Fibroblast of lung (primary cell): ENCODE measurements at regions not wholly inside any gene's neighbourhood (a gene's known extent, or its start where the extent isn't known, plus 50 kb on each side); places are given as distances from the start of the nearest gene placed in this dataset.

Experiments
- DNase-seq, 2 donors: peaks; one replicate each; pipeline versions ENCODE4 v3.0.0 to v3.0.0-alpha.2; 2010; ENCODE audit warnings: low read depth in 2 of 2
- H2AFZ ChIP-seq: 2 replicates; pipeline ENCODE4 v1.5.1; 2012; ENCODE audit warnings: low read length, control low read depth, inconsistent platforms
- H3K27ac ChIP-seq: 2 replicates; pipeline ENCODE4 v1.5.1; 2011; ENCODE audit warnings: low read length, control low read depth; ENCODE audit not compliant: insufficient read depth
- H3K27me3 ChIP-seq: 2 replicates; pipeline ENCODE4 v1.5.1; 2011; ENCODE audit warnings: mild to moderate bottlenecking, low read length; ENCODE audit not compliant: control insufficient read depth, insufficient read depth
- H3K36me3 ChIP-seq: 2 replicates; pipeline ENCODE4 v1.5.1; 2011; ENCODE audit warnings: low read length; ENCODE audit not compliant: control insufficient read depth, insufficient read depth
- H3K4me1 ChIP-seq: 2 replicates; pipeline ENCODE4 v1.5.1; 2011; ENCODE audit warnings: low read length; ENCODE audit not compliant: control insufficient read depth, insufficient read depth; ENCODE audit errors: extremely low read depth
- H3K4me2 ChIP-seq: 2 replicates; pipeline ENCODE4 v1.5.1; 2011; ENCODE audit warnings: low read length, control low read depth; ENCODE audit not compliant: insufficient read depth; ENCODE audit errors: extremely low read depth
- H3K4me3 ChIP-seq, 4 experiments: fragments of 200-600 bp in 1 of 4; sonication (generic) in 1 of 4; replicated peaks in 1 of 4; 2 replicates each; pipeline ENCODE4 v1.5.1; 2011 to 2016; ENCODE audit warnings: low read length in 4 of 4, low read depth in 3 of 4, mild to moderate bottlenecking in 3 of 4, control low read depth in 2 of 4, inconsistent platforms in 1 of 4, mixed read lengths in 1 of 4; ENCODE audit not compliant: insufficient read depth in 1 of 4; ENCODE audit errors: control extremely low read depth in 1 of 4
- H3K79me2 ChIP-seq: 2 replicates; pipeline ENCODE4 v1.5.1; 2012; ENCODE audit warnings: mild to moderate bottlenecking, low read length, inconsistent platforms; ENCODE audit not compliant: control insufficient read depth, insufficient read depth
- H3K9ac ChIP-seq: 2 replicates; pipeline ENCODE4 v1.5.1; 2011; ENCODE audit warnings: mild to moderate bottlenecking, low read length, control low read depth; ENCODE audit not compliant: insufficient read depth
- H3K9me3 ChIP-seq: 2 replicates; pipeline ENCODE4 v1.5.1; 2012; ENCODE audit warnings: low read depth, low read length; ENCODE audit not compliant: control insufficient read depth, insufficient read depth
- H4K20me1 ChIP-seq: 2 replicates; pipeline ENCODE4 v1.5.1; 2011; ENCODE audit warnings: low read length; ENCODE audit not compliant: control insufficient read depth, insufficient read depth; ENCODE audit errors: extremely low read depth
- EZH2 ChIP-seq: IDR thresholded peaks from 2 replicates; pipeline ENCODE4 v1.5.1; 2012; ENCODE audit warnings: low read length, control low read depth, mild to moderate bottlenecking; ENCODE audit errors: missing control alignments
- TF ChIP-seq, protein P1 (sequence below), 2 donors: IDR thresholded peaks in 1 of 2; conservative IDR thresholded peaks in 1 of 2; 1 replicate in 1 of 2; 2 replicates in 1 of 2; pipeline ENCODE4 v1.5.1; 2011 to 2012; ENCODE audit warnings: low read length in 2 of 2, control low read depth in 1 of 2, inconsistent platforms in 1 of 2, low read depth in 1 of 2, mild to moderate bottlenecking in 1 of 2

DNA sequence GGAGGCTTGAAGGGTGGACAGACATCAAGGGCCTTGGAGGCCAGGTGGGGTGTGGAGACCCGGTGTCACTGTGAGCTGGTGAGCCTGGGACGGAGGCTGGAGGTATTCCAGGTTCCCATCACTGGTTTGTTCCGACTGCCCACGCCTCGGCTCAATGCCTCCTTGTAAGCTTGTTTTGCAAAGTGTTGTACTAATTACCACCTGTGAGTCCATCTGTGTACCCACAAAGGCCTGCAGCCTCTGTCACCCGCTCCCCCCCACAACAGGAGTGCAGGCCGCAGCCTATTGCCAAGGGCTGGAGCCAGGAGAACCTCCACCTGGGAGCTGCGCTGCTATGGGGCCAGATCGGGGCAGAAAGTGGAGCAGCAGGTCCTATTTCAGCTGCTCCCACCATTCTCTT lies 521.8 kb upstream of the DPP6 start:
- Histone ChIP-seq H3K36me3 (no peaks in the 10 kb centered on the region), H3K9ac (no peak overlapping the region), H3K4me2 (no peak overlapping the region), H3K79me2 (no peaks in the 10 kb centered on the region), H4K20me1 (no peaks in the 10 kb centered on the region), H3K4me1 (no peaks in the 10 kb centered on the region), H3K9me3 (no peaks in the 10 kb centered on the region), H2AFZ (no peak overlapping the region), H3K27ac (no peak overlapping the region), H3K27me3 (no peaks in the 10 kb centered on the region), H3K4me3 (no peak overlapping the region)
- DNase-seq: no peak
- TF ChIP-seq, protein P1, sequence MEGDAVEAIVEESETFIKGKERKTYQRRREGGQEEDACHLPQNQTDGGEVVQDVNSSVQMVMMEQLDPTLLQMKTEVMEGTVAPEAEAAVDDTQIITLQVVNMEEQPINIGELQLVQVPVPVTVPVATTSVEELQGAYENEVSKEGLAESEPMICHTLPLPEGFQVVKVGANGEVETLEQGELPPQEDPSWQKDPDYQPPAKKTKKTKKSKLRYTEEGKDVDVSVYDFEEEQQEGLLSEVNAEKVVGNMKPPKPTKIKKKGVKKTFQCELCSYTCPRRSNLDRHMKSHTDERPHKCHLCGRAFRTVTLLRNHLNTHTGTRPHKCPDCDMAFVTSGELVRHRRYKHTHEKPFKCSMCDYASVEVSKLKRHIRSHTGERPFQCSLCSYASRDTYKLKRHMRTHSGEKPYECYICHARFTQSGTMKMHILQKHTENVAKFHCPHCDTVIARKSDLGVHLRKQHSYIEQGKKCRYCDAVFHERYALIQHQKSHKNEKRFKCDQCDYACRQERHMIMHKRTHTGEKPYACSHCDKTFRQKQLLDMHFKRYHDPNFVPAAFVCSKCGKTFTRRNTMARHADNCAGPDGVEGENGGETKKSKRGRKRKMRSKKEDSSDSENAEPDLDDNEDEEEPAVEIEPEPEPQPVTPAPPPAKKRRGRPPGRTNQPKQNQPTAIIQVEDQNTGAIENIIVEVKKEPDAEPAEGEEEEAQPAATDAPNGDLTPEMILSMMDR (conservative IDR thresholded peaks at IDR 0.05 in 1 of 2, IDR thresholded peaks at IDR 0.05 in 1 of 2; ENCODE audit: low read depth in 1 of 2, low read length in 2 of 2): no peak
- TF ChIP-seq EZH2: no peak

GRCh38 chr7:153532326-153532725 lies 519.9 kb upstream of the DPP6 start:
- no peak for DNase-seq
- Histone ChIP-seq H3K27ac (no peak overlapping the region), H4K20me1 (no peaks in the 10 kb centered on the region), H3K9me3 (no peaks in the 10 kb centered on the region), H3K4me2 (no peak overlapping the region), H3K9ac (no peak overlapping the region), H3K79me2 (no peaks in the 10 kb centered on the region), H3K4me3 (no peak overlapping the region), H3K4me1 (no peaks in the 10 kb centered on the region), H3K36me3 (no peaks in the 10 kb centered on the region), H2AFZ (no peak overlapping the region), H3K27me3 (no peaks in the 10 kb centered on the region)
- no peak for TF ChIP-seq EZH2
- TF ChIP-seq, protein P1 (conservative IDR thresholded peaks at IDR 0.05 in 1 of 2, IDR thresholded peaks at IDR 0.05 in 1 of 2; ENCODE audit: low read depth in 1 of 2, low read length in 2 of 2): no peak

DNA sequence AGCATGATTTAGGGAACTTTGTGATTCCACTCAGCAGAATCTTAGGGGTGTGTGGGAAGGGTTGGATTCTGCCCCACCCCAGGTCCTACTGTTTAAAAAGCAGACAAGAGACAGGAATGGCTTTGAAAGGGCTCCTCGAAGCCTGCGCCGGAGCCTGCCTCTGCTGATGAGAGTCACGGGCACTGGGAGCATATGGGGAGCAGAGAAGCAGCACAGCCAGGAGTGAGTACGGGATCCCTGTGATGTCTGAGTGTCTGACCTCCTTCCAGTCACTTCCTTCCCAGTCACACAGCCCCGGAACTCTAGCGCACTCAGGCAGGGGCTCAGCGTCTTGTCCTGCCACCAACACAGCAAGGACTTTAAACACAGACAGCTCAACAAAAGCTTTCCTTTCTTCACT lies 514.9 kb upstream of the DPP6 start:
- Histone ChIP-seq H2AFZ (no peak overlapping the region), H3K4me2 (no peak overlapping the region), H3K27me3 (no peaks in the 10 kb centered on the region), H3K36me3 (no peaks in the 10 kb centered on the region), H3K27ac (no peak overlapping the region), H3K79me2 (no peaks in the 10 kb centered on the region), H4K20me1 (no peaks in the 10 kb centered on the region), H3K9me3 (no peaks in the 10 kb centered on the region), H3K4me3 (no peak overlapping the region), H3K4me1 (no peaks in the 10 kb centered on the region), H3K9ac (no peak overlapping the region)
- TF ChIP-seq EZH2: no peak
- TF ChIP-seq, protein P1 (conservative IDR thresholded peaks at IDR 0.05 in 1 of 2, IDR thresholded peaks at IDR 0.05 in 1 of 2; ENCODE audit: low read depth in 1 of 2, low read length in 2 of 2): no peak
- no peak for DNase-seq
